NK-92 treated with Interleukin-12 subunit alpha and Interleukin-12 subunit beta, amount 100 ng/mL, for 24 hours (cell line): ENCODE measurements at regions not wholly inside any gene's neighbourhood (a gene's known extent, or its start where the extent isn't known, plus 50 kb on each side); places are given as distances from the start of the nearest gene placed in this dataset.
"Not testable (repeated sequence)": the region's sequence is repeated elsewhere in the genome, so short reads cannot be mapped to it uniquely, and the experiment has no call there.

Source experiments
- DNase-seq: peaks from one replicate; lab custom pipeline; 2025; lab: John Stamatoyannopoulos, UW

DNA sequence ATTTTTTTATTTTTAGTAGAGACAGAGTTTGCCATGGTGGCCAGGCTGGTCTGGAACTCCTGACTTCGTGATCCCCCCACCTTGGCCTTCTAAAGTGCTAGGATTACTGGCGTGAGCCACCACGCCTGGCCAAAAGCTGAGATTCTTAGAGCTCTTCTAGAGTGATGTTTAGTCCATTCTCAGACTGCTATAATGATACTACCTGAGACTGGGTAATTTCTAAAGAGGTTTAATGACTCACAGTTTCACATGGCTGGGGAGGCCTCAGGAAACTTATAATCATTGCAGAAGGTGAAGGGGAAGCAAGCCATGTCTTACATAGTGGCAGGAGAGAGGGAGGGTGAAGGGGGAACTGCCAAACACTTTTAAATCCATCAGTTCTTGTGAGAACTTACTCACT is 1804.9 kb upstream of the LRRTM1 start:
- DNase-seq: no peak

DNA sequence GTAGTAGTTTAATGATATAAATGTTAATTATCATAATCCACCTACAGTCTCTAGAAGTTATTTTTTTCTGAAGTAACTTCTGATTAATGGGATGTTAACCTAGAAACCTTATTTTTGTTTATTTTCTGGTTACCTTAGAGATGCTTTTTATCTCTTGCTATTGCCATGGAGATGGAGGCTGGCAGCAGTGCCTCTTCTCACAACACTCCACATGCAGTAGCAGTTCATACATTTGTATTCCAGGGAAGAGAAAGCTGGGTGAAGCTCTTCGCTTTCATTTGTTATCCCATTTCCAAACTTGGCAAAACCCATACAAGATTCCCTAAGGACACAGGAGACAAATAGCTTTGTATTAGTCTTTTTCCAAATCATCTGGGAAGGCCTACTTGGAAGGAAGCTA is 1794.1 kb upstream of the LRRTM1 start:
- no peak for DNase-seq

DNA sequence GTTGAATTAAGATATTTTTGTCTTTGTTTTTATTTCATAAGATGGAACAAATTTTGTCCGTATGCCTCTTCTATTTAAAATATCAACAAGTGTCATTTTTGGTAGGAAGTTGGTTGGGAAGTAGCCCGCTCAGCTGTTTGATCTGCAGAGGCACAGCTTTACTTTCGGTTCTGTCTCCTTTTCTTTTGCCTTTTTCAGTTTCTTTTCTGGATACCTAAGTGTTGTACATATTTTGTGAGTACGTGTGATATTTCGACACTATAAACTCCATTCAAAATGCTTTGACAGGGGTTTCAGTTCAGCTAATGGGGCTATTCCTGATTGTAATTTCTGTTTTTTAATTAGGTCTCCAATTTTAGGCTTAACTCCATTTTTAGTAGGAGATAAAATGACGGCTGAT is 1785.0 kb upstream of the LRRTM1 start:
- DNase-seq: no peak

DNA sequence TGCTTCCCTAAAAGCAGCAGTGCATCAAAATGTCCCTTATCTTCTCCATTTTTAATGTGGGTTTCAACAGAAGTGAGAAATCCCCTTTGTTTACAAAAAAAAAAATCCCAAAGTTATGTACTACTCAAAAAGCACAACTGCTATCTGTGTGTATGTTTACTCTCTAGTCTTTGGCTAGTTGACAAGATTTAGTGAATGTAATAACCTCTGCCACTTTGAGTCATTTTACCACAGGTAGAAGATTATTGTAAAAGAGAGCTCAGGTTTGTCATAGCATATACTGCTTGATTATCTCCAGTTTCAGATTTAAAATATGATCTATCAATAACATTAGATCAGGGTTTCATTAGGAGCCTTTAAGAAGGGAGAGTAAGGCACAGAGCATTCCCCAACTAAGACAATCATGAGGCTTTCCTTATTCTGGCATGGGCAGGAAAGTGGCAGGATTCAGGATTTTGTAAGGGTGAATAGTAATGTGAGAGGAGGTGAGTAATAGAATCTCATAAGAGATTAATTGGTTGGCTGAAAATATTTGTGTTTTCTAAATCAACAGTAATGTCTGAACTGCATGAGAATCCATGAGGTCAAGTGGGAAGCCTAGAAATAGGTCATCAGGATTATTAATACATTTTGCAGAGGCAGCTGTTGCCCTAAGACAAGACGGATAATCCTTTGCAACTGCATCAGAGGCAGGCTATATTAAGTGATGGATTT is 1780.3 kb upstream of the LRRTM1 start:
- DNase-seq: no peak

DNA sequence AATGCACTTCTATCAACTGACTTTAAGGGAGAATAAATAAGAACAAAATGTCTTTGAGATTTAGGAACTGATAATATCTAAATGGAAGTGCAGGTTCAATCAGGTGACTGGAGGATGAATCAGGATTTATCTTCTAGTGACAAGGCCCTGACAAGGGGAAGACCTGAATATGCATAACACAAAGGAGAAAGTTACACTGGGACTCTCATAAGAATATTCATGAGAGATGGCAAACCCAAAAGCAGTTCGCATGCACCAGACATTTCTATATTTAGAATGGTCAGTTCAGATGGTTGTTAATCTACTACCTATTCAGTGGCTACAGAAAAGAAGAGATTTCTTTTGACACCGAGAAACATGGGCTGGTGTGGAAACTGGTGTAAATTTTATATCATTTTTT is 1771.3 kb upstream of the LRRTM1 start:
- DNase-seq: no peak

DNA sequence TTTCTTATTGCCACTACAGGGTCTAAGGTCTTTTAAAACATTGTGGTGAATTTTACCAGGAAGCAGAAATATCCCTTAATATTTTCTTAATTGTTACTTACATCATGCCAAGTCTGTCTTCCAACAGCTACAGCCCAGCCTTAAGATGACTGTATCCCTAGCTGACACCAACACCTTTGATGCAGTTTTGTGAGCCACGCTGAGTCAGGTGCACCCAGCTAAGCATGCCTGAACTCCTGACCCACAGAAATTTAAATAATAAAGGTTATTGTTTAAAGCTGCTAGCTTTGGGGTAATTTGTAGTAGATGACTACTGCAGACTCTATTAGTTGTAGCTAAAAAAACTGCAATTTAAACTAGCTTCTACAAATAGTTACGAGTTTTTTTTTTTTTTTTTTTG is 1757.9 kb upstream of the LRRTM1 start:
- DNase-seq: no peak

DNA sequence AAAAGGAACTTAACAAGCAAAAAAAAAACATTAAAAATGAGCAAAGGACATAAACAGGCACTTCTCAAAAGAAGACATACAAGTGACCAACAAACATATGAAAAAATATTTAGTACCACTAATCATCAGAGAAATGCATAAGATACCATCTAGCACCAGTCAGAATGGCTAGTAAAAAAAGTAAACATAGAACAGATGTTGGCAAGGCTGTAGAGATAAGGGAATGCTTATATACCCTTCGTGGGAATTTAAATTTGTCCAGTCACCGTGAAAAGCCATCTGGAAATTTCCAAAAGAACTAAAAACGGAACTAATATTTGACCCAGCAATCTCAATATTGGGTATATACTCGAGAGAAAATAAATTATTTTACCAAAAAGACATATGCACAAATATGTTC is 1751.3 kb upstream of the LRRTM1 start:
- no peak for DNase-seq

DNA sequence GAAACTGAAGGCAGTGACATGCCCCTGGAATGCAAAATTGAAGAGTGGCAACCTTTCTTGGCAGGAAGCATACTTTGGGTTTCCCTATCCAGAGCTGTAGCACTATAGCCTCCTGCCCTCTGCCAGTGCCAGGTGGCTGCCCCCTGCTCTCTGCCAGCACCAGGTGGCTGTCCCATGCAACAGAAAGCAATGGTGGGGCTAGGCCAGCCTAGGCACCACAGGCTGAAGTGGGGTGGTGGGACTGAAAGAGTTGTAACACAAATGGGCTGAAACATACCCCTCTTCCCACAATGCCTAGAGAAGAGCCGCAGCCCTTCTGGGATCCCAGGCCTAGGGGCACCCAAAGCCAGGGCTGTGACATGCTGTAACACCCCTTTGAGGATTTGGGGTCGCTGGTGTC is 1739.3 kb upstream of the LRRTM1 start:
- DNase-seq: no peak

DNA sequence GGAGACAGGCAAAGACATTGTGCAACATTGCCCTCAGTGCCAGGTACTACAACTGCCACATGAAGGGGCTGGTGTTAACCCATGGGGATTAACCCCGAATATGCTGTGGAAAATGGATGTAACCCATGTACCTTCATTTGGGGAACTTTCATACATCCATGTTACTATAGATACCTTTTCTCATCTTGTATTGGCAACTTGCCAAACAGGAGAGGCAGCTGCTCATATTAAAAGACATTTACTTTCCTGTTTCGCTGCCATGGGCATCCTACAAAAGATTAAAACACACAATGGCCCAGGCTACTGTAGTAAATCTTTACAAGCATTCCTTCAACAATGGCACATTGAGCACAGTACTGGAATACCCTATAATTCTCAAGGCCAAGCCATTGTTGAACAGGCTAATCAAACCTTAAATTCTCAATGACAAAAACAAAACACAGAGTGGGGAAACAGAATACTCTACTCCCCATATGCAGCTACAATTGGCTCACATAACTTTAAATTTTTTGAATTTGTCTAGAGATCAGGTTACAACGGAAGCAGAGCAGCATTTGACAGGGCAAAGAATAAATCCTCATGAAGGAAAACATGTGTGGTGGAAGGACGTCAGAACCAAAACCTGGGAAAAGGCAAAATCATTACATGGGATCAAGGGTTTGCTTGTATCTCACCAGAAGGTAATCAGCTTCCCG is 1723.5 kb upstream of the LRRTM1 start:
- no peak for DNase-seq

DNA sequence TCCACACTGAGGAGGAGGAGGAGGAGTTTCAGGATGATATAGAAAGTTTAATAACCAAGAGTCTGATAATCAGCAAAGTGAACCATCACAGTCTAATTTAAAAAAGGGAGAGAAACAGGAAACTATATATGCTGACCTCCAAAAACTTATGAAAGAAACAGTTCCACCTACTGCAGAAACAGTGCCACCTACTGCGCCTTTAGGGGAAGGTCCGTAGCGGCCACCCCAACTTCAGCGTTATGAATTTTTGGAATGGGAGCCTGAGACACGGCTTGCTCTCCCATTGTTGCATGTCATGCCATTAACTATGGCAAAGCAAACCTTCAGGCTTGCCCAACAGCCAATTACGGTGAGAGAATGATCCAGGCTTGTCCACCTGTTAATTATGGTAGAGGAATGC is 1719.2 kb upstream of the LRRTM1 start:
- no peak for DNase-seq

DNA sequence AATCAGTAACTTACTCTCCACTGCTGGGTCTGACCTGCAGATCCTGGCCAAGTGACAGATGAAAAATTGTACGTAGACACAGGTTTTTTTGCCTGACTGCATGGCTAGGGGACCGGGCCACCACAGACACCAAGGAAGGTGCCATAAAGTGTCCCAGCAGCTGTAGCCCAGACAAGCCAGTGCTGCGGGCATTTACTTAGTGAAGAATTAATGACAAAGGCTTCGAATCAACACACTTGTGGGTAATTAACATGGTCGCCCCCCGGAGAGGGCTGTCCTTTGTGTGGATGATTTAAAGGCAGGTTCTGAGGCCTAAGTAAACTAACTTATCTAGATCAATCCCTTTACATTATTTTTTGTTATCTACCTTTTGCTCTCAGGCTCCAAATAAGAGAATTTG is 1709.1 kb upstream of the LRRTM1 start:
- no peak for DNase-seq

DNA sequence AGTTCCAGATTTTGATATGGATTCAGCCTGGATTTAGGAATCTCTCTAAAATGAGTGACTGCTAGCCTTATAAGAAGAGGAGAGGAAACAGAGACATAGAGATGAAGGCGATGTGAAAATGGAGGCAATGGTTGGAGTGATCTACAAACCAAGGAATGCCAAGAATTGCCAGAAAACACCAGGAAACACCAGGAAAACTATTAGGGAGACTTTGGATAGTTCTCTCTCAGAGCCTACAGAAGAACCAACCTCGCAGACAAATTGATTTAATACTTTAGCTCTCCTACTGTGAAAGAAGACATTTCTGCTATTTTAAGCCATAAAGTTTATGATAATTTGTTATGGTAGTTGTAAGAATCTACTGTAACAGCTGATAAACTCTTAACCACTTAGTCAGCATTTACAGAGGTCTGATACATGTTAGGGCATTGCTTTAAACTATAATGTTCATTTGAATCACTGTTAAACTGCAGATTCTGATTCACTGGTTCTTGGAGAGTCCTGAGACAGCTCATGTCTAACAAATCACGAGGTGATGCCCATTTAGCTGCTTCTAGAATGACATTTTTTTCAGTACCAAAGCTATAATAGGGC is 1702.6 kb upstream of the LRRTM1 start:
- no peak for DNase-seq

DNA sequence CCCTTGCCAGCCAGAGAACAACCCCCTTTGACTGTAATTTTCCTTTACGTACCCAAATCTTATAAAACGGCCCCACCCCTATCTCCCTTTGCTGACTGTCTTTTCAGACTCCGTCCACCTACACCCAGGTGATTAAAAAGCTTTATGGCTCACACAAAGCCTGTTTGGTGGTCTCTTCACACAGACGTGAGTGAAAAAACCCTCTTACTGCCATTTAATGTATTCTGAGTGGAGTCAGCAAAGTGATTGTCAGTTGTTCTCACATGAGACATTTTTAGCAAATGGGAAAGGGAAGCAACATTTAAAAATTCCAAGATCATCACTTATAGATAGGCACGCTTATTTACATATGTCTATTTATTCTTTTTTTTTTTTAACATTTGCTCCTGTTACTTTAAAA is 1701.3 kb upstream of the LRRTM1 start:
- not testable (repeated sequence) for DNase-seq

DNA sequence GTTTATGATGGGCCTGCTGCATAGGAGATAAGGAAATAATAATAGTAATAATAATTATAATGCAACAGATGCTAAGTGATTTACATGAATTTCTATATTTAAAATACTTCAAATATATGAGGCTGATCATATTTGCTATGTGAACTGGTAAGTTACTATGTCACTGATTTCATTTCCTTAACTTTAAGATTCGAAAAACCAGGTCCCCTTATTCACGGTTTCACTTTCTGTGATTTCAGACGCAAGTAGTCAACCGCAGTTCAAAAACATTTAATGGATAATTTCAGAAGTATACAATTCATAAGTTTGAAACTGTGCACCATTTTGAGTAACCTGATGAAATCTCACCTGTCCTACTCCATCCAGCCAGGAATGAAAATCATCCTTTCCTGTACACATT is 1697.1 kb upstream of the LRRTM1 start:
- no peak for DNase-seq

DNA sequence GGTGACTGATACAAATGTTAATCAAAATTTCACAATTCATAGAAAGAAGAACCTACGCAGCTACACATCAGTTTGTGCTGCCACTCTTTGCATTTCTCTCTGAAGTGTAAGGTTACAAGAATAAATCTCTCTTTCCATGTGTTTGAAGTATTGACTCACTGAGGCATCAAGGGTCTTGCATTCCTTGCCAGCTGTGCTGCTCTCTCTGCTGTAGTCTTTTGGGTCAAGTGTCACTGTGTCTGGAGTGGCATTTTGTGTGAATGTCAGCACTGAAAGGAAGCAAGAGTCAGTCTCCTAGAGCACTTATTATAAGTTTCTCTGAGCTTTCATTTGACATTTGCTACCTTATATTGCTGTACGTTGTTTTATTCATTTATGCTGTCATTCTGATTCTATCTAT is 1696.1 kb upstream of the LRRTM1 start:
- no peak for DNase-seq

DNA sequence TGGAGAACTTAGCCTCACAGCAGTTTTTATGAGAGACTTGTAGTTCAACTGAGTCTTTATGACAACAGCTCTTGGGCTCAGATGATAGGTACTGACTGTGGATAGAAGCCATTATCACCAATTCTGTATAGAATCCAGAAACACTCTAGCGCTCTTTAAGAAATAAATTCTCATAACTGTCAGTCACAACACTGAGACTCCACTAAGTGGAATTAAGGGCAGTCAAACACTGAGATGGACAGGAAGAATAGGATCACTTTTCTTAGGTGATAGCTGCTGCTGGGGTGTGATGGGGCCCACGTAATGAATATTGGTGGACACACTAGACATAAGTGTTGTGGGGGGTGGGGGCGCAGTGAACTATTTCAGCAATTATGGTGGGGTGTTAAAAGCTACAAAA is 1691.8 kb upstream of the LRRTM1 start:
- DNase-seq: no peak

DNA sequence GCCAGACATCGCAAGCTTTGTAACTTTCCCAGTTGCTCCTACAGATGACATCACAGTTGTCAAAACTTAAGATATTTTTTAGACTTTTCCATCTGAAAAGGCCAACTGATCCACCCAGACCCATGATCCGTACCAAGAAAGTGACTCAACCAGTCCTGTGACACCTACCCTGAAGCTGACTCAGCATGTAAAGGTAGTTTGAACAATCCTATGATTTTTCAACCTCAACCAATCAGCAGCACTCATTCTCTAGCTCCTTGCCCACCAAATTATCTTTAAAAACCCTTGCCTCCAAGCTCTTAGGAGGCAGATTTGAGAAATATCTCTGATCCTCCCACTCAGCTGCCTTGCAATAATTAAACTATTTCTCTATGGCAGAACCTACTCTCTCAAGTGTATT is 1686.7 kb upstream of the LRRTM1 start:
- no peak for DNase-seq

DNA sequence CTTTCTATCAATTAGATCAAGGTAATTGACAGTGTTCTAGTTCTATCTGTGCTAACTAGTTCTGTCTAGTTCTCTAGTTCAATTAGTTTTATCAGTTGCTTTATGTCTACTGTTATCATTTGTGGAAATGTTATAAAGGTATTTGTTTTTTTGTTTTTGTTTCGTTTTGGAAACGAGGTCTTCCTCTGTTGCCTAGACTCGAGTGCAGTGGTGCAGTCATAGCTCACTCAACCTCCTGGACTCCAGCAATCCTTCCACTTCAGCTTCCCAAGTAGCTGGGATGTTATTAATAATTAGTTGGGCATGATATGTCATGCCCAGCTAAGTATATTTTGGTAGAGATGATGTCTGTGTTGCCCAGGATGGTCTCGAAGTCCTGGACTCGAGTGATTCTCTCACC is 1682.8 kb upstream of the LRRTM1 start:
- DNase-seq: no peak

DNA sequence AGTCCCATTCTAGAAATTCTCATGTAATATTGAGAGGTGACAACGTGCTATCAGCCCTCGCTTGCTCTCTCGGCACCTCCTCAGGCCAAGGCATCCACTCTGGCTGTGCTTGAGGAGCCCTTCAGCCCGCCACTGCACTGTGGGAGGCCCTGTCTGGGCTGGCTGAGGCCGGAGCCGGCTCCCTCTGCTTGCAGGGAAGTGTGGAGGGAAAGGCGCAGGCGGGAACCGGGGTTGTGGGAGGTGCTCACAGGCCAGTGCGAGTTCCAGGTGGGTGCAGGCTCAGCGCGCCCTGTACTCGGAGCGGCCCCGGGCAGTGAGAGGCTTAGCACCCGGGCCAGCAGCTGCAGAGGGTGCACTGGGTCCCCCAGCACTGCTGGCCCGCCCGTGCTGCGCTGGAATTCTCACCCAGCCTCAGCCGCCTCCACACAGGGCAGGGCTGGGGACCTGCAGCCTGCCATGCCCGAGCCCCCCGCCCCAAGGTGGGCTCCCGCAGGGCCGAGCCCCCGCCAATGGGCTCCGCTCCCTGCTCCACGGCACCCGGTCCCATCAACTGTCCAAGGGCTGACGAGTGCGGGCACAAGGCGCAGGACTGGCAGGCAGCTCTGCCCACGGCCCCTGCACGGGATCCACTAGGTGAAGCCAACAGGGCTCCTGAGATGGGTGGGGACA is 1680.6 kb upstream of the LRRTM1 start:
- no peak for DNase-seq

DNA sequence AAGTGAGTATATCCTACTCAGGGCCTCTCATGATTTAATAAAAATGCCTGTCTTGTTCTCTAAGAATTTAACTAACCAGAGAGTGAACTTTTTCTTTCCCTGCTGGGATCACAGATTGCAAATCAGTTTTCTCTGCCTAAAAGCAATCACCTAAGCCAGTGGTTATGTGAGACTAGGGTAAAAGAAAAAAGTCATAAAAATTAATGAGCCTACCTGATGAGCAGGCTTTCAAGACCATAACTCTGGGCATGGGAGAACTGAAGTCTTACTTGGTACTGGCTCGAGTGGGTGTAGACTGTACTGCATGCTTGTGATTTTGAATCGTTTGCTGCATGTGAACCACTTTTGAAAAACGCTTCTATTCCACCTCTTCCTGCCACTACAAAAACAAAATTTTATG is 1677.0 kb upstream of the LRRTM1 start:
- DNase-seq: no peak

DNA sequence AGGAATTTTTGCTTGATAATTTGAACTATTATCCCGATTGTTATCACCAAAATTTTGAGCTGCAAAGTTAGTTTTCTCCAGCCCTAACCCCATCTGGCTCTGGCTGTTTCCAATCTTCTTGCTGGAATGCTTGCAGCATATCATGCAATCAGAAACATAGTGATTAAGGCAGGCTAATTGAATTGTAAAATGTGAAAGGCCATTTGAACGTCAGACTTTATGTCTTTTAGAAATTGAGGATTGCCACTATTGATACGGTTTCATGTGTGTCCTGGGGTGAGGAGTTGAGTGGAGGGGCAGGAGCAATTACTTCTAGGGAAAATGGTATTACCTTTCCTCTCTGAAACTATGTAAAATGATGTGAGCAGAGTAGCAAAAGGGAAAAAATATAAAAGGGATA is 1674.5 kb upstream of the LRRTM1 start:
- no peak for DNase-seq

DNA sequence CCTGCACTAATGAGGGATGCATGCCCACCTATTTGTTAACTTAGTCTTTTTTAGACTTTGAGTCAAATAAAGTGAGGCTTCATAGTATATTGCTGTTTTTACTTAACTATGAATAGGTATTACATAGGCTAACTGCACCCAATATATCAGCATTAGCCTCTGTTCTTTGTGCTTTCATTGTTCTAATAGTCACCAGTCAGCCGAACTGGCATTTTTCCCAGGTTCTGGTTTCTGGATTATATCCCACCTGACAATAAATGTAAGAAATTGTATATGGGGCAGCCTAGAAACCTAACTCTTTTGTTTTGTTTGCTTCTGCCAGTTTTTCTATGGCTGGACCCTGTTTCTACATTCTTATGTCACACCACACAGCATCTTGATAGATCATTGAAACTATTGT is 1672.4 kb upstream of the LRRTM1 start:
- DNase-seq: no peak

DNA sequence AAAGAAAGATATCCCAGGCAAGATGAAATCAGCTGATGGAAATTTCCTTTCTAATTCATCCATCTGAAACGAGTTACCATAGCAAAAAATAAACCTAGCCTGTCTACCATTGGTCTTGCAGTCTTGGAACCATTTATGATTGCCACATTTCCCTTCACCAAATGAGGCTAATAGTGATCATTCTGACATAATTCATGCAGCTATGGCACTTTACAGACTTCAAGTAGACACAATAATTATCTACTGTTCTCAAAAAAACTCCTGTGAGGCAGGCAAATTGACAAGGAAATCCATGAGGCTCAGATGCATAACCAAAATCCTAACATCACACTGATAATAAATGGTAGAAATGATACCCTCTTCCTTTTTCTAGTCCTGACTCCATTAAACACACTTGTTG is 1669.7 kb upstream of the LRRTM1 start:
- no peak for DNase-seq
